Esophagus muscularis mucosa (tissue), 4 donors: ENCODE measurements at regions not wholly inside any gene's neighbourhood (a gene's known extent, or its start where the extent isn't known, plus 50 kb on each side); places are given as distances from the start of the nearest gene placed in this dataset.

ENCODE experiments used
- DNase-seq: peaks from one replicate; pipeline ENCODE4 v3.0.0-alpha.2; 2017; ENCODE audit errors: extremely low spot score
- H3K27ac ChIP-seq, 4 donors: fragments of 200-600 bp; sonication (generic); replicated peaks in 1 of 4; 1 replicate in 3 of 4; 2 replicates in 1 of 4; pipeline ENCODE4 v1.5.1; 2016 to 2019; ENCODE audit warnings: mild to moderate bottlenecking in 1 of 4
- H3K27me3 ChIP-seq, 4 donors: fragments of 200-600 bp; sonication (generic); one replicate each; pipeline versions ENCODE4 v1.5.1 to v1.6.0; 2016 to 2019
- H3K36me3 ChIP-seq, 4 donors: fragments of 200-600 bp; sonication (generic); one replicate each; pipeline ENCODE4 v1.5.1; 2016 to 2019
- H3K4me1 ChIP-seq, 4 donors: fragments of 200-600 bp; sonication (generic); one replicate each; pipeline ENCODE4 v1.5.1; 2016 to 2019
- H3K4me3 ChIP-seq, 4 donors: fragments of 200-600 bp; sonication (generic); 1 replicate in 2 of 4; 2 replicates in 2 of 4; pipeline ENCODE4 v1.5.1; 2016 to 2019; ENCODE audit warnings: mild to moderate bottlenecking in 4 of 4, moderate library complexity in 1 of 4
- H3K9me3 ChIP-seq, 4 donors: fragments of 200-600 bp; sonication (generic); 1 replicate in 3 of 4; 2 replicates in 1 of 4; pipeline ENCODE4 v1.5.1; 2016 to 2019
- CTCF ChIP-seq, 3 experiments: fragments of 200-600 bp in 2 of 3; fragments of 450-650 bp in 1 of 3; sonication (generic) in 2 of 3; IDR thresholded peaks; one replicate each; pipeline ENCODE4 v1.5.1; 2017 to 2019; ENCODE audit warnings: antibody characterized with exemption in 3 of 3, mild to moderate bottlenecking in 2 of 3, moderate library complexity in 1 of 3
- EP300 ChIP-seq: sonication (generic); formaldehyde crosslinking; IDR thresholded peaks from one replicate; pipeline ENCODE4 v1.6.1; 2017; ENCODE audit warnings: antibody characterized with exemption
- POLR2A ChIP-seq: fragments of 450-650 bp; IDR thresholded peaks from one replicate; pipeline ENCODE4 v1.6.1; 2017; ENCODE audit warnings: antibody characterized with exemption, moderate library complexity, mild to moderate bottlenecking, low read depth
- POLR2AphosphoS5 ChIP-seq, 2 donors: sonication (generic); formaldehyde crosslinking; IDR thresholded peaks; one replicate each; pipeline ENCODE4 v1.6.1; 2017; ENCODE audit warnings: antibody characterized with exemption in 2 of 2
- WGBS: methylation state at CpG from one replicate; pipeline ENCODE4 v1.1.5; 2018; 5-methylcytosine and 5-hydroxymethylcytosine counted together
- intact Hi-C: fragments of 100-400 bp; cut with DNase I; formaldehyde crosslinking; loops from one replicate; pipeline ENCODE4 v1.15.1; 2023

DNA sequence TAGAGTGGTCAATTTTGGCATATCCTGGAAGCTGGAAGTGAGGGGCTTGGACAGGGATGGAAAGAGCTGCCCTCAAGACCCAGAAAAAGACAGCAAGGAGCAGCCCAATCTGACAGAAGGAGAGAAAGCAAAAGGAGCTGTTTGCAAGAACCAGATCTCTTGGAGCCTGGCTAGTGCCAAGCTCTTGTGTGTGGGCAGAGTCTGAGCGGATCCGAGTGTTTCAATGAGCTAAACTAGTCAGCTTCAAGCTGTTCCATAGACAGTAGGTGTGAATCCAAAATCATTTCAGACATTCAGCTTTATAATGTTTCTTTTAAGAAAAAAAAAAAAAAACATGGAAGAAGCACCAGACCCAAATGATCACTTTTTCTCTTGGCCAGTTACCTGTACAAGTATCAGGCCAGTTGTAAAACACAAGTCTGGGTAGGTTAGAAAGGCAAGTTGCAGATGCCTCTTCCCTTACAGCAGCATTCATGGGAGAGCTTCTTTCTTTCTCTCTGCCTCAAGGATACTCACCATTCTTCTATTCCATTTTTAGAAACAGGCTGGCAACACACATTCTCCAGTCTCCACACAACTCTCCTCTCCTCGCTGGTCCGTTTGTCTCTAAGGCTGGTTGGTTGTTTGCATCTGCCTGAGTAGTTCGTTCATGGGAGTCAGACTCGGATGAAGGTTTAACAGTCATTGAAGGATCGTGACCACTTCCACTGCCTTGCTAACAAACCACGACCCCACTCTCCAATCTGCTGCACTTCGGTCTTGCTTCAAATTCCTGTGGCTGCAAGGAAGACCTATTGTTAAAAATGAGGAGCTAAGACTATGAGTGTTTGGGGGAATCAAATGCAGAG is 105.2 kb upstream of the GATB start:
- 76% methylated on average over 9 of the region's 9 CpGs for WGBS
- Histone ChIP-seq H3K4me3 (no peak overlapping the region), H3K27ac (no peak overlapping the region), H3K4me1 (peaks cover 0 to 15% (median 10%) of the 10 kb centered on the region in 4 donors), H3K9me3 (no peaks in the 10 kb centered on the region), H3K27me3 (no peaks in the 10 kb centered on the region), H3K36me3 (no peaks in the 10 kb centered on the region)
- intact Hi-C loops, result no loop called here
- TF ChIP-seq POLR2AphosphoS5 (IDR thresholded peaks at IDR 0.05) (no peak), EP300 (no peak), CTCF (IDR thresholded peaks at IDR 0.05) (no peak)
- no peak for DNase-seq

- no peaks in the 10 kb centered on the region for H3K36me3 ChIP-seq
- no peak overlapping the region for H3K27ac ChIP-seq
- no peak for DNase-seq
- H3K27me3 ChIP-seq, result no peaks in the 10 kb centered on the region
- intact Hi-C loops, result no loop called here
- 22% methylated on average over 4 of the region's 4 CpGs for WGBS
- no peaks in the 10 kb centered on the region for H3K9me3 ChIP-seq
- peaks cover 0 to 15% (median 10%) of the 10 kb centered on the region in 4 donors for H3K4me1 ChIP-seq
- no peak overlapping the region for H3K4me3 ChIP-seq
- TF ChIP-seq POLR2AphosphoS5 (IDR thresholded peaks at IDR 0.05) (no peak), POLR2A (no peak), CTCF (IDR thresholded peaks at IDR 0.05) (no peak), EP300 (no peak)
Measured at GRCh38 chr4:151865312-151865711, 104.5 kb upstream of the GATB start.

DNA sequence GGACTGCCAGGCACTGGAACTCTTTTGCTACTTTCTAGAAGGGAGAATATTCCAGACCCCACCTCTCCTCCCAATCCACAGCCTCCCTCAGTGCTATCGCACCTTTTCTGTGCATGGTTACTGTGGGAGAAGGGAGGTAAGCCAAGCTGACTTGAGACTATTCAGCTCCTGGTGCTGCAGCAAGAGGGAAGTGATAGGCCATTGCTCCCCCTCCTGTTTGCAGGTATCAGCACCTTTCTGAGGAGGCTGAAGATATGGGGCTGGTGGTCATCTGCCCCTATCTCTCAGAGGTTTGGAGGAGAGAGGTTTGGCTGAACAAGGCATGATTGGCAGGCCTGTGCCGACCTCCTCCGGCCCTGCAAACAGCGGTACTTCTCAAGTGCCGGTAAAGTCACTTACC is 103.3 kb upstream of the GATB start:
- Histone ChIP-seq H3K4me1 (peaks cover 0 to 15% (median 10%) of the 10 kb centered on the region in 4 donors), H3K4me3 (no peak overlapping the region), H3K36me3 (no peaks in the 10 kb centered on the region), H3K27ac (no peak overlapping the region), H3K27me3 (no peaks in the 10 kb centered on the region), H3K9me3 (no peaks in the 10 kb centered on the region)
- 95% methylated on average over 4 of the region's 5 CpGs for WGBS
- no peak for DNase-seq
- intact Hi-C loops, result no loop called here
- TF ChIP-seq POLR2A (no peak), CTCF (IDR thresholded peaks at IDR 0.05) (no peak), EP300 (no peak), POLR2AphosphoS5 (IDR thresholded peaks at IDR 0.05) (no peak)

- DNase-seq, result no peak
- 88% methylated on average over 7 of the region's 7 CpGs for WGBS
- Histone ChIP-seq H3K9me3 (no peaks in the 10 kb centered on the region), H3K36me3 (no peaks in the 10 kb centered on the region), H3K4me1 (peaks cover 0 to 15% (median 10%) of the 10 kb centered on the region in 4 donors), H3K27me3 (no peaks in the 10 kb centered on the region), H3K4me3 (no peak overlapping the region), H3K27ac (no peak overlapping the region)
- intact Hi-C loops, result no loop called here
- no peak for TF ChIP-seq CTCF (IDR thresholded peaks at IDR 0.05)
- no peak for TF ChIP-seq EP300
- no peak for TF ChIP-seq POLR2AphosphoS5 (IDR thresholded peaks at IDR 0.05)
- TF ChIP-seq POLR2A, result no peak
Measured at GRCh38 chr4:151862766-151863165, 102.0 kb upstream of the GATB start.
